ENCODE measurements at regions not wholly inside any gene's neighbourhood (a gene's known extent, or its start where the extent isn't known, plus 50 kb on each side); places are given as distances from the start of the nearest gene placed in this dataset.
"Not testable (repeated sequence)": the region's sequence is repeated elsewhere in the genome, so short reads cannot be mapped to it uniquely, and the experiment has no call there.

- DNase-seq (ENCODE audit: low read depth in 1 of 2, low spot score in 1 of 2): no peak
Measured at GRCh38 chr5:1637639-1638481, 114.1 kb upstream of the LPCAT1 start.

GRCh38 chr5:1636981-1637638, 113.3 kb upstream of the LPCAT1 start:
- no peak for DNase-seq (ENCODE audit: low read depth in 1 of 2, low spot score in 1 of 2)

- not testable (repeated sequence) for DNase-seq (ENCODE audit: low read depth in 1 of 2, low spot score in 1 of 2)
Measured at GRCh38 chr5:1636208-1636770, 112.5 kb upstream of the LPCAT1 start.

- not testable (repeated sequence) for DNase-seq (ENCODE audit: low read depth in 1 of 2, low spot score in 1 of 2)
Measured at GRCh38 chr5:1635477-1635876, 111.7 kb upstream of the LPCAT1 start.

DNA sequence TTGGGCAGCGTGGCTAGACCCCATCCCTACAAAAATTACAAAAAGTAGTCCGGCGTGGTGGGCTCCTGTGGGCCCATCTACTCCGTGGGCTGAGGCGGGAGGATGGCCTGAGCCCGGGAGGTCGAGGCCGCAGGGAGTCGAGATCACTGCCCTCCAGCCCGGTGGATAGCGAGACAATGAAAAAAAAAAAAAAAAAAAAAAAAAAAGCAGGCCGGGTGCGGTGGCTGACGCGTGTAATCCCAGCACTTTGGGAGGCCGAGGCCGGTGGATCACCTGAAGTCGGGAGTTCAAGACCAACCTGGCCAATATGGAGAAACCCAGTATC, 110.5 kb upstream of the LPCAT1 start:
- DNase-seq (ENCODE audit: low read depth in 1 of 2, low spot score in 1 of 2): no peak

DNA sequence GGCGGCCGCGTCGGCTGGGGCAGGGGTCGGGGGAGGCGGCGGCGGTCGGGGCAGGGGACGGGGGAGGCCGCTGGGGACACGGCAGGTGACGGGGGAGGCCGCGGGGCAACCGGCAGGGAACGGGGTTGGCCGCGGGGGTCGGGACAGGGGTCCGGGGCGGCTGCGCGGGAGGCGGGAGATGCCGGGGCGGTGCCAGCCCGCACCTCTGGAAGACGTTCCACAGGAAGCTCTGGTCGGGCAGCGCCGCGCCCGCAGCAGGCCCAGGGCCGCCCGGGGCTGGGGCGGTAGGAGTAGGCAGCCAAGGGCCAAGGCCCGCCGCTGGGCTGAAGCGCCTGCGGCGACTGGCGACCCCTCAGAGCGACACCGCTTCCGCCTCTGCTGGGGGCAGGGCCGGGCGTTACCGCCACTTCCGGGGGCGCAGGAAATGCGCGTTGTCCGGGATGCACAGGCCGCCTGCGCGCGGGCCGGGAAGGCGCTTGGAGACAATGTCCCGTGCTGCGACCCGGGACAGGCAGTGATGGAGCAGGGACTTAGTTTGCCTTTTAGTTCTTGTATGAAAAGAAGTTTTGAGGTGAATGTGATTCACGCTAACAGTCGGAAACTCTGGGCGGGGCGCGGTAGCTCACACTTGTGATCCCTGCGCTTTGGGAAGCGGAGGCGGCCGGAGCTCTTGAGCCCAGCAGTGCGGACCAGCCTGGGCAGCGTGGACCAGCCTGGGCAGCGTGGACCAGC, 110.0 kb upstream of the LPCAT1 start:
- peak; percentile 49 to 61 for DNase-seq (ENCODE audit: low read depth in 1 of 2, low spot score in 1 of 2)

GRCh38 chr5:1631004-1631403, 107.2 kb upstream of the LPCAT1 start:
- not testable (repeated sequence) for DNase-seq (ENCODE audit: low read depth in 1 of 2, low spot score in 1 of 2)

DNA sequence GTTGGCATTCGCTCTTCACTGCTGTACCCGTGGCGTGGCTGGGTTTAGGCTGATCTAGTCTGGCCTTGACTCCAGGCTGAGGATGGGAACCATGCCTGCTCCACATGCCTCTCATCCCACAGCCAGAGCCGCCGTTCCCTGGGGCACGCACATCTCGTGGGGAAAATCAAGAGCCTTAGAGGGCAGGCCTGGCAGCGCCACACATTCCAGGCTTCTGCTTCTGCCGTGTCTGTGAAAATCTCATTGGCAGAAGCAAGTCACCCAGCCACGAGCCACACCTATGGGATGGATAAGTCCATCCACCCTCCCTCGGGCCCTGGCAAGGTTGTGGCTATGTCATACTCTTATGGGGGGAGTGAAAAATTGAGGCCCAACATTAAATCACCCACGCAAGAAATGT, 102.6 kb upstream of the LPCAT1 start:
- not testable (repeated sequence) for DNase-seq (ENCODE audit: low read depth in 1 of 2, low spot score in 1 of 2)

- DNase-seq (ENCODE audit: low read depth in 1 of 2, low spot score in 1 of 2): not testable (repeated sequence)
Measured at GRCh38 chr5:1619531-1619930, 95.8 kb upstream of the LPCAT1 start.

- DNase-seq (ENCODE audit: low read depth in 1 of 2, low spot score in 1 of 2): not testable (repeated sequence)
Measured at GRCh38 chr5:1618296-1618865, 94.6 kb upstream of the LPCAT1 start.

GRCh38 chr5:1617236-1617755, 93.5 kb upstream of the LPCAT1 start:
- not testable (repeated sequence) for DNase-seq (ENCODE audit: low read depth in 1 of 2, low spot score in 1 of 2)

GRCh38 chr5:1613515-1613914, 89.8 kb upstream of the LPCAT1 start:
- DNase-seq (ENCODE audit: low read depth in 1 of 2, low spot score in 1 of 2): not testable (repeated sequence)

DNA sequence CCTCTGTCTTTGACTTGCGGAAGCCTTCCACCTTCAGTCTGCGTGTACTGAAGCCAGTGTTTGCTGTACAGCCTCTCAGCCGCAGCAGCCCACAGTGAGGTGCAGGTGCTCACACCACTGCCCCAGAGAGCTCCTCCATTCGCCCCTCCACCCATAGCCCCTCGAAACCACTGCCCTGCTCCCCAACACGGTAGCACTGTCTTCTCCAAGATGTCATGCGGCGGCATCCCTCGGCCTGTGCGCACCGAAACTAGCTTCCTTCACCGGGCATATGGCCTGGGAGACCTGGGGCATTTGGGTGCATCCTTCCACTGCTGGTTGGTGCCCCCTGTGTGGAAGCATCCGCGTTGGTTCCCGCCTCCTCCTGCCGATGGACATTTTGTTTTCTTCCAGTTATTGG, 86.8 kb upstream of the LPCAT1 start:
- DNase-seq (ENCODE audit: low read depth in 1 of 2, low spot score in 1 of 2): not testable (repeated sequence)

- not testable (repeated sequence) for DNase-seq (ENCODE audit: low read depth in 1 of 2, low spot score in 1 of 2)
Measured at GRCh38 chr5:1609111-1609510, 85.4 kb upstream of the LPCAT1 start.

DNA sequence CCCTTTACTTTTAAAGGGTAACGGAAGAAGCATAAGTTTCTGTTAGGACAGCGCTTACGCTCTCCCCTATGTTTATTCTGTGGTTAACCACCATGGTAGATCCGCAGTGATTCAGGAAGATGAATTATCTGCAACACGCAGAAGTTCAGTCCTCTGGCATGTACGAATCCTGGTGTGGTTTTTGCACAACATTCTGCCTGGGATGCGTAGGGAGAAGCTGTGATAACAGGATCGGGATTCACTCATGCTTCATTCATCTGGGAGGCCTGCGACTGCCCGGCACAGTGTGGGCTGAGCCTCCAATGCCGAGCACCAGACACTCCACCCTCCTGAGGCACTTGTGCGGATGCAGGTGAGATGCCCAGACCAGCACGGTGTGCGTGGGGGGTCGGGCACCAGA, 84.6 kb upstream of the LPCAT1 start:
- DNase-seq (ENCODE audit: low read depth in 1 of 2, low spot score in 1 of 2): not testable (repeated sequence)

GRCh38 chr5:1606951-1607350, 83.2 kb upstream of the LPCAT1 start:
- DNase-seq (ENCODE audit: low read depth in 1 of 2, low spot score in 1 of 2): not testable (repeated sequence)

DNA sequence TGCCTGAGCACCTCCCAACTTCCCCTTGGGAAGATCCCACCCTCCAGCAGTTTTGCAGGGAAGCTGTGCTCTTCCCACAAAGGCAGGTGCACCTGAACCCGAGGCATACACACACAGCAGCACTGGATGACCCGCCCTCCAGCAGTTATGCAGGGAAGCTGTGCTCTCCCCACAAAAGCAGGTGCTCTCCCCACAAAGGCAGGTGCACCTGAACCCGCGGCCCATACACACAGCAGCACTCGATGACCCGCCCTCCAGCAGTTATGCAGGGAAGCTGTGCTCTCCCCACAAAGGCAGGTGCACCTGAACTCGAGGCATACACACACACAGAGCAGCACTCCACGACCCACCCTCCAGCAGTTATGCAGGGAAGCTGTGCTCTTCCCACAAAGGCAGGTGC, 80.2 kb upstream of the LPCAT1 start:
- DNase-seq (ENCODE audit: low read depth in 1 of 2, low spot score in 1 of 2): not testable (repeated sequence)

DNA sequence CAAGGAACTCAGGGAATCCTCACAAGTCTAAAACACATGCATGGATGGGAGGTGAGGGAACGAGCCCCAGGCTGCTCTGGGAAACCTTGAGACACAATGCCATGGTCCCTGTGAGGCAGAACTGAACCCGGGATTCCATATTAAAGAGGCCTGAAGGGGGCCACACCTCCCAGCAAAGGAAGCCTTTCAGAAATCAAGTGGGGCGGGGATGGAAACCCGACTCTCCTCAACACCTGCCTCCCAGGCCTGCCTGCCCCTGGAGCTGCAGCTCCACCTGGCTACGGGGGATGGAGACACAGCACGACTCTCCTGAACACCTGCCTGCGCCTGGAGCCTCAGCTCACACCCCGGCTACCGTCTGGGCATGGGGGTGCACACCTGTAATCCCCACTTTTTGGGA, 77.8 kb upstream of the LPCAT1 start:
- not testable (repeated sequence) for DNase-seq (ENCODE audit: low read depth in 1 of 2, low spot score in 1 of 2)

- DNase-seq (ENCODE audit: low read depth in 1 of 2, low spot score in 1 of 2): not testable (repeated sequence)
Measured at GRCh38 chr5:1598950-1599737, 75.4 kb upstream of the LPCAT1 start.

DNA sequence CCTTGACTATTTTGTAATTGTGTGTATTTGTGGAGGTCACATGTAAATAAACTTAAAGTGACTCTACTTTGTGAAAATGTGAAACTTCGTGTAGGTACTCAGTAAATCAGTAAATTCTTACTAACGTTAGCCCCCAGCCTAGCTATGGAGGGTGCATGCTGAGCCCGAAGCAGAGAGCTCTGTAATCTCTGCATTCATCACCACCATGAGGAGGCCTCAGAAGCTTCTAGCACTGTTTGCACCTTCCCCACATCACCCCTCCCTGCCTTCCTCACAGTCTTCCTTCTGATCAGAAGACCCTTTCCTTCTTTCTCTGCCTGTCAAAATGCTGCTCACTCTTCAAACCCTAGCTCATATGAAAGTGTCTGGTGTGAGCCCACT, 73.3 kb upstream of the LPCAT1 start:
- not testable (repeated sequence) for DNase-seq (ENCODE audit: low read depth in 1 of 2, low spot score in 1 of 2)

All from activated CD4-positive, alpha-beta T cell treated with anti-CD3 and anti-CD28 coated beads, Interleukin-2, amount 50 U/mL, for 24 hours (primary cell).